OCI-LY7 (cell line): ENCODE measurements at regions not wholly inside any gene's neighbourhood (a gene's known extent, or its start where the extent isn't known, plus 50 kb on each side); places are given as distances from the start of the nearest gene placed in this dataset.

Experiments used
- BruUV-seq: library from RNA; stranded (reverse); fragments of 400-500 nt; replicated peaks from 2 replicates; lab custom pipeline; 2021; lab: Mats Ljungman, UMichigan
- CTCF ChIA-PET: fragments of 300-600 bp; sonication (Branson Sonifier 250); formaldehyde crosslinking; loops from one replicate; lab custom pipeline; 2022; ENCODE audit warnings: antibody characterized with exemption; ENCODE audit not compliant: unreplicated experiment; lab: Charles Lee
- POLR2A ChIA-PET: fragments of 300-600 bp; sonication (Branson Sonifier 250); formaldehyde crosslinking; loops from one replicate; lab custom pipeline; 2022; ENCODE audit warnings: antibody characterized with exemption; lab: Charles Lee
- DNase-seq: peaks from one replicate; pipeline ENCODE4 v3.0.0-alpha.2; 2015; ENCODE audit warnings: low spot score
- H2AFZ ChIP-seq: fragments of 200-600 bp; sonication (generic), shearing (Covaris generic); 2 replicates; pipeline ENCODE4 v1.6.1; 2014; ENCODE audit warnings: mild to moderate bottlenecking, antibody characterized with exemption, low read length, moderate library complexity
- H3K27ac ChIP-seq: fragments of 200-600 bp; sonication (generic); 2 replicates; pipeline ENCODE4 v1.5.1; 2014; ENCODE audit warnings: mixed run types, low read depth, mild to moderate bottlenecking, moderate library complexity, low read length, inconsistent platforms; ENCODE audit not compliant: poor library complexity, severe bottlenecking
- H3K36me3 ChIP-seq: fragments of 200-600 bp; sonication (generic); 2 replicates; pipeline ENCODE4 v1.6.1; 2014; ENCODE audit warnings: mild to moderate bottlenecking, antibody characterized with exemption, low read length, moderate library complexity, mixed read lengths; ENCODE audit not compliant: insufficient read depth
- H3K4me1 ChIP-seq: fragments of 200-600 bp; sonication (generic); 2 replicates; pipeline ENCODE4 v1.5.1; 2014; ENCODE audit warnings: mild to moderate bottlenecking, low read length; ENCODE audit not compliant: insufficient read depth, poor library complexity, severe bottlenecking
- H3K4me2 ChIP-seq: fragments of 200-600 bp; sonication (generic); 2 replicates; pipeline ENCODE4 v1.6.1; 2014; ENCODE audit warnings: mild to moderate bottlenecking, low read length
- H3K4me3 ChIP-seq: fragments of 200-600 bp; sonication (generic); 2 replicates; pipeline ENCODE4 v1.5.1; 2014; ENCODE audit warnings: mild to moderate bottlenecking, low read depth, low read length; ENCODE audit not compliant: poor library complexity, severe bottlenecking
- H3K79me2 ChIP-seq: fragments of 200-600 bp; sonication (generic); 2 replicates; pipeline ENCODE4 v1.6.1; 2016; ENCODE audit warnings: low read depth, mild to moderate bottlenecking, low read length, moderate library complexity, mixed read lengths; ENCODE audit not compliant: insufficient read depth
- H3K9me2 ChIP-seq: fragments of 200-600 bp; sonication (generic); 2 replicates; pipeline ENCODE4 v1.6.1; 2016; ENCODE audit warnings: mild to moderate bottlenecking, low read length, mixed read lengths; ENCODE audit not compliant: insufficient read depth
- H3K9me3 ChIP-seq: fragments of 200-600 bp; sonication (generic); 2 replicates; pipeline ENCODE4 v1.6.1; 2014; ENCODE audit warnings: mild to moderate bottlenecking, mixed run types, low read length, mixed read lengths
- H4K20me1 ChIP-seq: fragments of 200-600 bp; sonication (generic); 2 replicates; pipeline ENCODE4 v1.6.1; 2014; ENCODE audit warnings: mild to moderate bottlenecking, antibody characterized with exemption, low read length, moderate library complexity, mixed read lengths; ENCODE audit not compliant: insufficient read depth
- CTCF ChIP-seq: fragments of 200-600 bp; sonication (generic); conservative IDR thresholded peaks from 2 replicates; pipeline ENCODE4 v1.5.1; 2014; ENCODE audit warnings: mild to moderate bottlenecking, antibody characterized with exemption, low read length, moderate library complexity, mixed read lengths
- EZH2phosphoT487 ChIP-seq: fragments of 200-600 bp; sonication (generic); IDR thresholded peaks from 2 replicates; pipeline ENCODE4 v1.6.1; 2018; ENCODE audit warnings: low read depth, borderline replicate concordance, mild to moderate bottlenecking, mixed run types, antibody characterized with exemption, low read length, moderate library complexity, mixed read lengths
- intact Hi-C: fragments of 100-400 bp; cut with micrococcal nuclease; formaldehyde crosslinking; loops from one replicate; pipeline ENCODE4 v1.10.0; 2022; ENCODE audit not compliant: unreplicated experiment

GRCh38 chr22:17283423-17283822 is 64.2 kb upstream of the ADA2 start:
- H3K4me3 ChIP-seq, result no peak overlapping the region
- BruUV-seq, result no TSS peak
- H3K9me2 ChIP-seq, result no peaks in the 10 kb centered on the region
- DNase-seq, result no peak
- H4K20me1 ChIP-seq, result no peaks in the 10 kb centered on the region
- POLR2A ChIA-PET, result no interaction called here
- H3K9me3 ChIP-seq, result no peaks in the 10 kb centered on the region
- intact Hi-C loops, result no loop called here
- CTCF ChIA-PET, result no interaction called here
- no peaks in the 10 kb centered on the region for H3K36me3 ChIP-seq
- H3K4me1 ChIP-seq, result no peaks in the 10 kb centered on the region
- H3K4me2 ChIP-seq, result no peak overlapping the region
- H2AFZ ChIP-seq, result no peak overlapping the region
- TF ChIP-seq CTCF (no peak), EZH2phosphoT487 (no peak)
- no peak overlapping the region for H3K27ac ChIP-seq
- no peaks in the 10 kb centered on the region for H3K79me2 ChIP-seq

GRCh38 chr22:17281440-17281841 is 62.2 kb upstream of the ADA2 start:
- ChIA-PET CTCF (no interaction called here), POLR2A (no interaction called here)
- H3K9me2 ChIP-seq, result no peaks in the 10 kb centered on the region
- no peak overlapping the region for H3K4me2 ChIP-seq
- H4K20me1 ChIP-seq, result no peaks in the 10 kb centered on the region
- no peak overlapping the region for H3K27ac ChIP-seq
- H3K4me3 ChIP-seq, result no peak overlapping the region
- TF ChIP-seq CTCF, result no peak
- TF ChIP-seq EZH2phosphoT487, result no peak
- no peaks in the 10 kb centered on the region for H3K36me3 ChIP-seq
- H3K79me2 ChIP-seq, result no peaks in the 10 kb centered on the region
- intact Hi-C loops, result no loop called here
- DNase-seq, result no peak
- H3K9me3 ChIP-seq, result no peaks in the 10 kb centered on the region
- no peaks in the 10 kb centered on the region for H3K4me1 ChIP-seq
- H2AFZ ChIP-seq, result peak overlapping the region; percentile 63
- no TSS peak for BruUV-seq

- no peak for TF ChIP-seq CTCF
- no peak for TF ChIP-seq EZH2phosphoT487
- Histone ChIP-seq H3K4me3 (no peak overlapping the region), H3K27ac (no peak overlapping the region), H3K4me1 (no peaks in the 10 kb centered on the region), H3K79me2 (no peaks in the 10 kb centered on the region), H2AFZ (peak overlapping the region; percentile 63; the same call in 1 of the 2 replicates), H3K4me2 (no peak overlapping the region), H3K36me3 (no peaks in the 10 kb centered on the region), H3K9me2 (no peaks in the 10 kb centered on the region), H4K20me1 (no peaks in the 10 kb centered on the region), H3K9me3 (no peaks in the 10 kb centered on the region)
- ChIA-PET CTCF (no interaction called here), POLR2A (no interaction called here)
- no peak for DNase-seq
- intact Hi-C loops, result no loop called here
- no TSS peak for BruUV-seq
Observed at GRCh38 chr22:17281026-17281425, 61.8 kb upstream of the ADA2 start.
